Fibroblast of peridontal ligament (primary cell): ENCODE measurements at regions not wholly inside any gene's neighbourhood (a gene's known extent, or its start where the extent isn't known, plus 50 kb on each side); places are given as distances from the start of the nearest gene placed in this dataset.
A peak's percentile ranks its signal among the peaks of the same experiment; 100 is the strongest.

Source experiments
- DNase-seq: peaks from one replicate; pipeline ENCODE4 v3.0.0-alpha.2; 2010; ENCODE audit errors: extremely low read depth

DNA sequence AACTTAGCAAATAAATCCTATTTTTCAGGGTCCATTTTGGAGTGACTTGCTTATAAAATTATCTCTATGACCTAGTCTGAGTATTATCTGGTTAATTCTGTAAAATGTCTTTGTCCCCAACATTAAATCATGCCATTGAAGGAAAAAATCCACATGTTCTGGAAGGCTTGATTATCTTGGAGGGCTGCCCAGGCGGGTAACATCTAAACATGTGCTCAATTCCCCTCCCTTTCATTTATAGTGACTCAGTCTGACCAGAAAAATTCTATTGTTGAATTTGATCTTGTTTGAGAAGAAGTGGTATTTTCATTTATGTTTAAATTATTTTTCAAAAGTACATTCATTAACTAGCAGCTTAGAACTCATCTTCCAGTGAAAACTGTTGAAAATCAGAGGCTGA lies 55.4 kb upstream of the SLC10A7 start:
- DNase-seq: peak; percentile 1

DNA sequence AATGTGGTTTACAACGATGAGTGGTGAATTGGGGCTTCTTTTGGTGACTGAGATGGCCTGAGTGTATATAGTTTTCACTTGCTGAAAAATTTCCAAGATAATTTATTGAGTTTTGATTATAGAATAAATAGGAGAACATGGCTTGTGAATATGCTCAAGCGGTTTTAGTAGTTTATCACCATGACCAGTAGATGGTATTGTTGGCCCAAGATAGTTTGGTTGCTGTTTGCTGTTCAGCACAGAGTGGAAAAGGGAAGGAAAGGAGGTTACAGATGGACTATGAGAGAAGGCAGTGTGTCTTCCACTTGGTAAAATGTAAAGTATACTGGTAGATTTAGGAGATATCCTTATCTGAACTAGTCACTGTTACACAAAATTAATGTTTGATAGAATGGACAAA lies 55.8 kb upstream of the POU4F2 start:
- DNase-seq: no peak

DNA sequence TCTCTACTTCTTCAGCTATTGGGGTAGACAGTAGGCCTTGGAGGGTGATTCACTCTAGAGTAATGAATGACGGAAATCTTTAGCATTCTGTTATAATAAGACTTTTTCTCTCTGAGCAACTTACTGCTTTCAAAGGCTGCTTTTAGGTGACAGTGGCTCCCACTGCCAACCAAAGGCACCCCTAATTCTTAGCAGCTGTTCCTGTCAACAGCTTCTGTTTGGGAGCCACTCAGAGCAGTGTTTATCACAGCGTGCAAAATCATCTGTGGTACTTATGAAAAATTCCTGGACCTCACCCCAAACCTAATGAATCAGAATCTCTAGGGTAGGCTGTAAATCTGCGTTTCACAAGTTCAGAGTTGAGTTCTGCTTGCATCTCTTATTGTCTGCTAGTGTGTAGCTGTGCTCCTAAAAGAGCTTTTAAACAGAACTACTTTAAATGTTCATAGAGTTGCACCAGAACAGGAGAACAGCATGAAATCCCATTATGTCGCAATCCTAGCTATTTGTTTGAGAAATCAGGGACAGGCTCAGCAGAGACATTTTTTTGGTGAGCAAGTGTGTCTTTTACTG lies 52.8 kb upstream of the POU4F2 start:
- DNase-seq: peak; percentile 28
